Mammary epithelial cell (primary cell): ENCODE measurements at regions not wholly inside any gene's neighbourhood (a gene's known extent, or its start where the extent isn't known, plus 50 kb on each side); places are given as distances from the start of the nearest gene placed in this dataset.

Experiments used
- EZH2 ChIP-seq: IDR thresholded peaks from 2 replicates; pipeline ENCODE4 v1.6.1; 2012; ENCODE audit warnings: low read length, inconsistent platforms, borderline replicate concordance
- TF ChIP-seq, protein P1 (sequence below), 2 donors: IDR thresholded peaks in 1 of 2; conservative IDR thresholded peaks in 1 of 2; 2 replicates each; pipeline ENCODE4 v1.5.1; 2011 to 2012; ENCODE audit warnings: inconsistent platforms in 2 of 2, low read length in 2 of 2, mild to moderate bottlenecking in 2 of 2, control low read depth in 1 of 2, low read depth in 1 of 2; ENCODE audit not compliant: insufficient read depth in 1 of 2; ENCODE audit errors: extremely low read depth in 1 of 2

DNA sequence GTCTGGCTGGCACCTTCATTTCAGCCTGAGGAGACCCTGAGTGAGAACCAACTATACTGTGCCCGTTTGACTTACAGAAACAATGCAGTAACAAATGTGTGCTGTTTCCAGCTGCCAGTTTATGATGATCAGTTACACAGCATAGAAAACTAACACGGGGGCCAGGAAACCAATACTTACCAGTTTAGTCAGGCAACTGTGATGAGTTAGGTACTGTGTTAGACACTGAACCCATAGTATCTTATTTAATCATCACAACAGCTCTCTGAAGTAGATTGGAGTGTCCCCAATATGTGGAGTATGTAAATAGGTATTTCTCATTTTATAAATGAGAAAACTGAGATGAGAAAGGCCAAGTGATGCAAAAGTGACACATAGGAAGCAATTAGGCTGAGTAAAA is 620.9 kb upstream of the KLF12 start:
- TF ChIP-seq, protein P1, sequence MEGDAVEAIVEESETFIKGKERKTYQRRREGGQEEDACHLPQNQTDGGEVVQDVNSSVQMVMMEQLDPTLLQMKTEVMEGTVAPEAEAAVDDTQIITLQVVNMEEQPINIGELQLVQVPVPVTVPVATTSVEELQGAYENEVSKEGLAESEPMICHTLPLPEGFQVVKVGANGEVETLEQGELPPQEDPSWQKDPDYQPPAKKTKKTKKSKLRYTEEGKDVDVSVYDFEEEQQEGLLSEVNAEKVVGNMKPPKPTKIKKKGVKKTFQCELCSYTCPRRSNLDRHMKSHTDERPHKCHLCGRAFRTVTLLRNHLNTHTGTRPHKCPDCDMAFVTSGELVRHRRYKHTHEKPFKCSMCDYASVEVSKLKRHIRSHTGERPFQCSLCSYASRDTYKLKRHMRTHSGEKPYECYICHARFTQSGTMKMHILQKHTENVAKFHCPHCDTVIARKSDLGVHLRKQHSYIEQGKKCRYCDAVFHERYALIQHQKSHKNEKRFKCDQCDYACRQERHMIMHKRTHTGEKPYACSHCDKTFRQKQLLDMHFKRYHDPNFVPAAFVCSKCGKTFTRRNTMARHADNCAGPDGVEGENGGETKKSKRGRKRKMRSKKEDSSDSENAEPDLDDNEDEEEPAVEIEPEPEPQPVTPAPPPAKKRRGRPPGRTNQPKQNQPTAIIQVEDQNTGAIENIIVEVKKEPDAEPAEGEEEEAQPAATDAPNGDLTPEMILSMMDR (conservative IDR thresholded peaks at IDR 0.05 in 1 of 2, IDR thresholded peaks at IDR 0.05 in 1 of 2; ENCODE audit: extremely low read depth in 1 of 2, insufficient read depth in 1 of 2, low read depth in 1 of 2, low read length in 2 of 2) = no peak
- TF ChIP-seq EZH2 = no peak
